ENCODE measurements at regions not wholly inside any gene's neighbourhood (a gene's known extent, or its start where the extent isn't known, plus 50 kb on each side); places are given as distances from the start of the nearest gene placed in this dataset.

- Histone ChIP-seq H3K4me2 (no peak overlapping the region), H3K36me3 (ENCODE audit: insufficient read depth) (no peaks in the 10 kb centered on the region), H3K9ac (no peak overlapping the region), H3K4me1 (ENCODE audit: low read depth, poor library complexity, severe bottlenecking) (no peaks in the 10 kb centered on the region), H3K4me3 (IDR thresholded peaks at IDR 0.05; ENCODE audit: insufficient read depth, low read depth, low read length) (no peak overlapping the region), H4K20me1 (ENCODE audit: insufficient read depth) (no peaks in the 10 kb centered on the region), H3K79me2 (ENCODE audit: insufficient read depth, low read depth) (no peaks in the 10 kb centered on the region), H3K27me3 (ENCODE audit: insufficient read depth, low read depth) (no peaks in the 10 kb centered on the region; the same call in 1 of the 2 replicates), H2AFZ (ENCODE audit: low read depth) (no peak overlapping the region), H3K27ac (no peak overlapping the region)
- no peak for TF ChIP-seq CTCF (conservative IDR thresholded peaks at IDR 0.05; ENCODE audit: low read depth, low read length)
These were observed 348.4 kb downstream of the GLRX3 start for GRCh38 chr10:130484468-130485180.

DNA sequence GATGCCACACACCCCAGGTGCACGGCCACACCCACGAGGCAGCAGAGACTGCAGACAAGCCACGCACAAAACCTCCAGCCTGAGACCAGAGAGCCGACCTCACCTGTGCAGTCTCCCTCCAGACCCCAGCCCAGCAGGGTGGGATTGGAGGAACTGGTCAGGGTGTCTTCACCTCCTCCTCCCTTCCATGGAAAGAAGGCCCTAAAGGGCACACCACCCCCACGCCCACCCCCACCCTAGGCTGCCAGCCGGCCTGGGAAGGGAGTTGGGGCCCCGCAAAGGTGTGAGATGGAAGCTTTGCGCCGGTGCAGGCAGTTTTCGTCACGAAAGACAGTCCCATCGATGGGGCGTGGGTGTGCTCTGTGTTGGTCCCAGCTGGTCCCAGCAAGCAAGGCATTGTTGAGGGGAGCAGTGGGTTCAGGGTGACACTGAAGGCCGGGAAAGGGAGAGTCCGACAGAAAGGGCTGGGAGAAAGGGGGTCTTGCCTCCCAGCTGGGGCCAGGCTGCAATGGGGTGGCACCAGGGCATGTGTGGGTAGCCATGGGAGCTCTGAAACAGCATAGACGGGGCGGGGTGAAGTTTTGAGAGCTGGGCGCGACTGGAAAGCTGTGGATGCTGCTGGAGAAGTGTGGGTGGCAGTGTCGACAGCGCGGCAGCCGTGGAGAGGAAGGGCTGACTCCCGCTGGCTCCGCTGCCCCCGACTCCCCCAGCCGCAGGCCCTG, 349.2 kb downstream of the GLRX3 start:
- Histone ChIP-seq H3K4me1 (ENCODE audit: low read depth, poor library complexity, severe bottlenecking) (no peaks in the 10 kb centered on the region), H3K79me2 (ENCODE audit: insufficient read depth, low read depth) (no peaks in the 10 kb centered on the region), H2AFZ (ENCODE audit: low read depth) (no peak overlapping the region), H3K36me3 (ENCODE audit: insufficient read depth) (no peaks in the 10 kb centered on the region), H3K9ac (no peak overlapping the region), H4K20me1 (ENCODE audit: insufficient read depth) (no peaks in the 10 kb centered on the region), H3K27ac (no peak overlapping the region), H3K4me2 (no peak overlapping the region), H3K4me3 (IDR thresholded peaks at IDR 0.05; ENCODE audit: insufficient read depth, low read depth, low read length) (no peak overlapping the region), H3K27me3 (ENCODE audit: insufficient read depth, low read depth) (no peaks in the 10 kb centered on the region; the same call in 1 of the 2 replicates)
- no peak for TF ChIP-seq CTCF (conservative IDR thresholded peaks at IDR 0.05; ENCODE audit: low read depth, low read length)

GRCh38 chr10:130485958-130486895, 350.0 kb downstream of the GLRX3 start:
- Histone ChIP-seq H3K4me1 (ENCODE audit: low read depth, poor library complexity, severe bottlenecking) (no peaks in the 10 kb centered on the region), H2AFZ (ENCODE audit: low read depth) (no peak overlapping the region), H3K4me2 (no peak overlapping the region), H3K9ac (no peak overlapping the region), H3K27me3 (ENCODE audit: insufficient read depth, low read depth) (no peaks in the 10 kb centered on the region; the same call in 1 of the 2 replicates), H3K27ac (no peak overlapping the region), H3K36me3 (ENCODE audit: insufficient read depth) (no peaks in the 10 kb centered on the region), H4K20me1 (ENCODE audit: insufficient read depth) (no peaks in the 10 kb centered on the region), H3K79me2 (ENCODE audit: insufficient read depth, low read depth) (no peaks in the 10 kb centered on the region), H3K4me3 (IDR thresholded peaks at IDR 0.05; ENCODE audit: insufficient read depth, low read depth, low read length) (no peak overlapping the region)
- no peak for TF ChIP-seq CTCF (conservative IDR thresholded peaks at IDR 0.05; ENCODE audit: low read depth, low read length)

- no peak for TF ChIP-seq CTCF (conservative IDR thresholded peaks at IDR 0.05; ENCODE audit: low read depth, low read length)
- Histone ChIP-seq H3K4me3 (IDR thresholded peaks at IDR 0.05; ENCODE audit: insufficient read depth, low read depth, low read length) (no peak overlapping the region), H3K27me3 (ENCODE audit: insufficient read depth, low read depth) (no peaks in the 10 kb centered on the region; the same call in 1 of the 2 replicates), H3K36me3 (ENCODE audit: insufficient read depth) (no peaks in the 10 kb centered on the region), H2AFZ (ENCODE audit: low read depth) (no peak overlapping the region), H3K4me2 (no peak overlapping the region), H3K27ac (no peak overlapping the region), H3K9ac (no peak overlapping the region), H3K4me1 (ENCODE audit: low read depth, poor library complexity, severe bottlenecking) (no peaks in the 10 kb centered on the region), H3K79me2 (ENCODE audit: insufficient read depth, low read depth) (no peaks in the 10 kb centered on the region), H4K20me1 (ENCODE audit: insufficient read depth) (no peaks in the 10 kb centered on the region)
These were observed 350.7 kb downstream of the GLRX3 start for GRCh38 chr10:130486906-130487305.

All from KMS-11 (cell line).